HG03066 (cell line): ENCODE measurements at regions not wholly inside any gene's neighbourhood (a gene's known extent, or its start where the extent isn't known, plus 50 kb on each side); places are given as distances from the start of the nearest gene placed in this dataset.

Experiments used
- ATAC-seq: cut with Tn5 transposase; IDR thresholded peaks from one replicate; pipeline ENCODE4 v1.9.1; 2021; ENCODE audit warnings: low read depth; ENCODE audit not compliant: unreplicated experiment

GRCh38 chr13:50188696-50189095, 173.5 kb downstream of the KCNRG start:
- no peak for ATAC-seq

- no peak for ATAC-seq
Measured at GRCh38 chr13:50189450-50189849, 174.2 kb downstream of the KCNRG start.

GRCh38 chr13:50191004-50191403, 175.8 kb downstream of the KCNRG start:
- ATAC-seq: no peak

- no peak for ATAC-seq
Measured at GRCh38 chr13:50192272-50192813, 177.1 kb downstream of the KCNRG start.

GRCh38 chr13:50195045-50195444, 179.8 kb downstream of the KCNRG start:
- ATAC-seq: no peak

GRCh38 chr13:50196118-50196517, 180.9 kb downstream of the KCNRG start:
- no peak for ATAC-seq

GRCh38 chr13:50197705-50198104, 182.5 kb downstream of the KCNRG start:
- ATAC-seq: no peak

- no peak for ATAC-seq
Measured at GRCh38 chr13:50198508-50198907, 183.3 kb downstream of the KCNRG start.

- ATAC-seq: no peak
Measured at GRCh38 chr13:50200569-50200968, 185.3 kb downstream of the KCNRG start.

- no peak for ATAC-seq
Measured at GRCh38 chr13:50200988-50201387, 185.7 kb downstream of the KCNRG start.

GRCh38 chr13:50202485-50202884, 187.2 kb downstream of the KCNRG start:
- ATAC-seq: no peak

GRCh38 chr13:50203256-50203941, 188.2 kb downstream of the KCNRG start:
- no peak for ATAC-seq

- ATAC-seq: no peak
Measured at GRCh38 chr13:50205581-50205980, 190.3 kb downstream of the KCNRG start.

- ATAC-seq: peak; percentile 78
Measured at GRCh38 chr13:50208826-50209335, 193.6 kb downstream of the KCNRG start.

GRCh38 chr13:50209631-50210030, 194.4 kb downstream of the KCNRG start:
- no peak for ATAC-seq

- no peak for ATAC-seq
Measured at GRCh38 chr13:50213526-50213925, 198.3 kb downstream of the KCNRG start.

- ATAC-seq: no peak
Measured at GRCh38 chr13:50214514-50214913, 199.3 kb downstream of the KCNRG start.

- no peak for ATAC-seq
Measured at GRCh38 chr13:50215399-50215798, 200.2 kb downstream of the KCNRG start.

- no peak for ATAC-seq
Measured at GRCh38 chr13:50219743-50220142, 204.5 kb downstream of the KCNRG start.

GRCh38 chr13:50220938-50221337, 205.7 kb downstream of the KCNRG start:
- no peak for ATAC-seq

- ATAC-seq: no peak
Measured at GRCh38 chr13:50222569-50223332, 207.5 kb downstream of the KCNRG start.

- ATAC-seq: peak; percentile 90
Measured at GRCh38 chr13:50224534-50224933, 209.3 kb downstream of the KCNRG start.
